Left hindlimb (tissue), 1 donor: ENCODE measurements at regions not wholly inside any gene's neighbourhood (a gene's known extent, or its start where the extent isn't known, plus 50 kb on each side); places are given as distances from the start of the nearest gene placed in this dataset.
"Not testable (repeated sequence)": the region's sequence is repeated elsewhere in the genome, so short reads cannot be mapped to it uniquely, and the experiment has no call there.

Experiments
- DNase-seq: peaks from one replicate; pipeline ENCODE4 v3.0.0-alpha.2; 2018

DNA sequence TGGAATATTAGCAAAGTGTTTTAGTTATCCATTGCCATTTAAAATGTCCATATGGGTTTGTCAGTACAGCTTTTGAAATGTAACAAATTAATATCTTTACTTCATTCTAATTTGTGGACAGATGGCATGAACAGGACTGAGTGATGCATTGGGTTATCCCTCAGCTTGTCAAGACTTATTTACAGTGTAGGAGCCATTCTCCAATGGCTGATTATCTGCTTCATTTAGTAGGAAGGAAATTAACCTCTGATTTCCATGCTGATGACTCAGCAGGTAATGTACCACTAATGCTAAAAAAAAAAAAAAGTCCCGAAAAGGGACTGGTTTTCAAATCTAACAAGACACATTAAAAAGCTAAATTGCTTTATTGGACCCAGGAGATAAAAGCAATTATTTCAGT, 1149.0 kb upstream of the USP15 start:
- DNase-seq = no peak

DNA sequence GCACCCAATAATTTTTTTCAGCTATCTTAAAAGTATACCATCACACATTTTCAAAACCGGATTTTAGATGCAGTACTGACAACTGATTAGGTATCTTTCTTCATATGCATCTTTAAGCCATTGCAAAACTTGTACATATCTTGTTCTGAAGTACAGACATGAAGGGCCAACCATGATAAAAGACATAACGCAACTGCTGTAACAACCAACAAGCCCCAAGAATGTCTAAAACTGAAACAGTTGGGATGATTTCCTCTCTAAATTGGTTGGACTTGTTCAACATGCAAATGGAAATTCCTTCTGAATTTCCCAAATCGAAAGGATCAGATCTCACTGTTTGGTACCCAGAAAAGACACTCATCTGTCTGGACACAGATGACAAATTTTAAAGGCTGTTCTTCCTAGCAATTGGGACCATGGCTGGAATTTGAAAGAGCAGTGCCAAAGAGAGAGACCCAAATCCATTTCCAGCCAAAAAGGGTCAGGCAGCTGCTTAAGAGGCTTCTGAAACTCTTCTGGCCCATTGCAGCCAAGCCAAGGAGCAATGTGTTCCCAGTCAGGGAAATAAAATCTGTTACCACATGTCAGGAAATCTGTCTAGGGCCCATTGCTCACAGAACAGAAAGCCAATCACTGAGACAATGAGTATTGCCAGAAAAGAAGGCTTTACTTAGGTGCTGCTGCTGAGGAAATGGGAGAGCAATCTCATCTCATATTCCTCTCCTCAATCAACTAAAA, 1122.4 kb upstream of the USP15 start:
- DNase-seq = no peak

DNA sequence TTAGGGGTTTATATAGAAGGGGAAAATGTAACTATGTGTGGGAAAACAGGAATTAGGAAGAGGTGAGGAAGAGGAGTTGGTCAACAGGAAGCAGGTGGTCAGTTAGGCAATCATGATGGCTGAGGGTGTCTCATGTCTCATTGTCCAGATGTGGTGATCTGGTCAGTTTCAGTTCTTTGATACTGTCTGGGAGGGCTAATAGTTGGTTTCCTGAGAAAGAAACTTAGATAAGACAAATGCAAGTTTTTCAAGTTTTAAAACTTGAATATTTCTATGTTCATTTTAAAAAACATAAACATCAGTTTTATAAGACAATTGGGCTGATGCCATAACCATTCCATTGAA, 1121.8 kb upstream of the USP15 start:
- no peak for DNase-seq

DNA sequence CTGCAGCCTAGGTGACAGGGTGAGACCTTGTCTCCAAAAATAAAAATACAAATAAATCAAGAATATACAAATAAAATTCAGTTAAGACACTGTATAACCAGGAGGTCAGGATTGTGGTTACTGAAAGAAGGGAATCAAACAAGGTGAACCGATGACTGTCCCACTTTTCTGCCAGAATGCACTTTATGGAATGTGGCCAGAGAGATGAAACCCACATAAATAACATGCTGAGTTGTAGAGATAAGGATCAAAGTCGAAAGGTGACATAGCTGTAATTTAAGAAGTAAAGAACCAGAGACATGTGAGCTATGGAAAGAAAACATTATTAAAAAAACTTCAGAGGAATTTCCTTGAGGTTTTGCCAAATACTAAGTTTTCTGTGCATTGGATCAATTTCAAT, 1098.2 kb upstream of the USP15 start:
- no peak for DNase-seq

DNA sequence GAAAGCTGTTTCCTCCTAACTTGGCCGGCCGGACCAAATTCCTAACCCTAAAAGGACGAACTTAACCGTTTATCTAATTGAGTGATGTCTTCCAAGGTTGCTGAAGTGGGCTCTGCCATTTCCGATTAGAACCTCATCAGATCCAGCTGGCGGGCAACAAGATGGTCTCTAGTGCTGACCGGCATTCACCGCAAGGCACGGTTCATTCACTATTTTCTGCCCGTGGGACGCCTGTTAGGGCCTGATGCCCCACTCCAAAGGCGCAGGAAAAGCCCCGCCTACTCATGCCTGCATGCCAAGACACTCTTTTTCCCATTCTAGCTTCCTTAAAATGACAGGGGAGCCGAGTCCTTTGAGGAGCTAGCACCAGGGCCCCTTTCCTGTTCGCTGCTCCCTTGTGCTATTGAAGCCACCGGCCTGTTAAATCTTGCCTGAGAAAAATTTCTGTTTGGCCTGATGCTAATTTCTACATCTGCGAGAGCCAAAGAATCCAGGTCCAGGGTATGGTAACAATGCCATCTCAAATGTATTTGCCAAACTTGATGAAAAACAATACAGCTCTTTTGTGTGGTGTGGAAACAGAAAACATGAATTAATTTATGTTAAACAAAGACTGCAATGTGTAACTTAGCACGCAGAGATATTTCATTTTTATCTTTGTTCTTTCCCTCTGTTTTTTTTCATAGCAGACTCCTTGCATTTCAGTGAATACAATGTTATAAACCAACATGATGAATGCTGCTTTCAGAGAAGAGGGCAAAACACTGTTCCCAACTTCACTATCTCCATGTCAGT, 1071.2 kb upstream of the USP15 start:
- DNase-seq = no peak

DNA sequence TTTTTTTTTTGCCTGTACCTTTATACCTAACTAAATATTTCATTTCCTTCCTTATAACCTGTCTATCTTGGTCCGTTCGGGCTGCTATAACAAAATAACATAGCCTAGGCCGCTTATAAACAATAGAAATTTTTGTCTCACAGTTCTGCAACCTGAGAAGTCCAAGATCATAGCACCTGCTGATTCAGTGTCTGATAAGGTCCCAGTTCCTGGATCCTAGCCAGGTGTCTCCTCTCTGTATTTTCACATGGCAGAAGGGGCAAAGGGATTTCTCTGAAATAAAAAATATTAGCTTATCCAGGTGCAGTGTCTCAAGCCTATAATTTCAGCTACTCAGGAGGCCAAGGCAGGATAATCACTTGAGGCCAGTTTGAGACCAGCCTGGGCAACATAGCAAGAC, 1046.6 kb upstream of the USP15 start:
- no peak for DNase-seq

DNA sequence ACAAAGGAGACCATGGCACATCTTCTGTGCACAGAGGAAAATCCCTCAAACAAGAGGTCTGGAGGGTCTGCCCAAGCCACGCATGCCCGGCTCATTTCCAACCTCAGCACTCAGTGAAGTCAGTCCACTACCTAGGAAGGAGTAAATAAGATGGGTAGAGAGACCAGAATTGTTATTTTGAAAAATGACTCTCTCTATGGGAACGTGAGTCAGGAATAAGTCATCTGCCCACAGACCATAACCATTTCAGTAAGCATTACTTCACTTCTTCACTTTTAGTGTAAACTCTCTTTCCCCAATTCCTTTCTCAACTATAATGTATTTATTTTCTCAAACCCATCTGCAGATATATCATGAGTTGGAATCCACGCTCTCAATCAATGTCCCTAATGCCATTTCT, 1039.9 kb upstream of the USP15 start:
- no peak for DNase-seq

DNA sequence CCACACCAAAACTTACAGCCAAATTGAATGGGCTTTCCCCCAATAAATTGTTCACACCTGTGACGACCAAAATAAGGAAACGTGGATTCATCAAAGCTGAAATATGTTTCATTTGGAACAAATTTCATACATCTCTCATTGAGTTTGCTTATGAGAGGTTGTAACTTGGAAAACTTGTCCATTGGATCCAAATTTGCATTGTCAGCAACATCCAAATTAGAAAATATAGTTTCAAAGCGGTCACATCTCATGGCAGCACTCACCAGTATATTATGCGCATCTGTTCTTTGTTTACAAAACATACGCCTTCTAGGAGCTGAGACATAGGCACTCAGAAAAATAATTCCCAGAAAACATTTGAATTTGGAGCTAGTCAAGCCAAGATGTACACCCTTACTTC, 1028.2 kb upstream of the USP15 start:
- no peak for DNase-seq

DNA sequence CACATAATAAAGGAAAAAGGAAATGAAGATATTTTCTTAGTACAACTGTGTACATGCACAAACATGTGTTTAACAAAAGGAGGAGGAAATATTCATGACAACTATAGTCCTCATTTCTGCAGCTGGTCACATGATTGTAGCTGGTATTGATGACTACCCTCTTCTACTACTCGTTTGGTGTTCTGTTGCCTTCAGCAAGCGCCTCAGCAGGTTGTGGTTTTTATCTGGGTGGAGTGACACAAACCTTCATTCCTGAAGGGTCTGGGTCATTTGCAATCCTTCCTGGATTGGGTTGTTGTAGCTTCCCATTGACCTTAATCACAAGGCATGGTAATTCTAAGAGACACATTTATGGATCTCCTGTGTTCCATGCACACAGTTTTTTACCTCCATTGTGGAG, 1009.9 kb upstream of the USP15 start:
- DNase-seq = no peak

DNA sequence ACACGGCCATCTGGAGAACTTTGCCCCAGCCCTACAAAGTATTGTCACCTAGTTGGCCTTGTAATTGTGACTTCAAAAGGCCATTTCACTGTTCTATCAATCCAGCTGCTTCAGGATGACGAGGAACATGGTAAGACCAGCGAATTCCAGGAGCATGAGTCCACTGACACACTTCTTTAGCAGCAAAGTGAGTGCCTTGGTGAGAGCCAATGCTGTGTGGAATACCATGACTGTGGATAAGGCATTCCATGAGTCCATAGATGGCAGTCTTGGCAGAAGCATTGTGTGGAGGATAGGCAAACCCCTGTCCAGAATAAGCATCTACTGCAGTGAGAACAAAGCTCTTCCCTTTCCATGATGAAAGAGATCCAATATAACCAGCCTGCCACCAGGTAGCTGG, 1009.1 kb upstream of the USP15 start:
- DNase-seq = no peak

DNA sequence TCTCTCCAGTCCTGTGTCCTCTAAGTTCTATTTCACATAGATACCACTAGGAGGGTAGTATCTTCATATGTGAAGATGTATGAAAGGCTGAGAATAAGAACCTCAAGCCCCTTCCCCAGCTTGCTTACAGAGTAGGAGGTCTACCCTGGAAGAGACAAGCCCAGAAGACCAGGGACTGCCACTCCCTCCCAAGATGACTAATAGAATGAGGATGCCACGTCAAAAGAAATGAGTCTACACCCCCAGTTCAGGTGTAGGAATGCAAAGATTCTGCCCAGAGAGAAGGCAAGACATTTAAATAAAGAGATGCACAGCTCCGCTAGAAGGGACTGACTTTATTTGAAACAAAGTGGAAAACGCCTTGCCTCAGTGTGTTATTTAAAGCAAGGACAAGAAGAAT, 1006.0 kb upstream of the USP15 start:
- no peak for DNase-seq

DNA sequence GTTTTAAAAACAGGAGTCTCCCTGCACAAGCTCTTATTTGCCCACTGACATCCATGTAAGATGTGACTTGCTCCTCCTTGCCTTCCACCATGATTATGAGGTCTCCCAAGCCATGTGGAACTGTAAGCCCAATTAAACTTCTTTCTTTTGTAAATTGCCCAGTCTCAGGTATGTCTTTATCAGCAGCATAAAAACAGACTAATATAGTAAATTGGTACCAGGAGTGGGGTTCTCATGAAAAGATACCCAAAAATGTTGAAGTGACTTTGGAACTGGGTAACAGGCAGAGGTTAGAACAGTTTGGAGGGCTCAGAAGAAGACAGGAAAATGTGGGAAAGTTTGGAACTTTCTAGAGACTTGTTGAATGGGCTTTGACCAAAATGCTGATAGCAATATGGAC, 995.9 kb upstream of the USP15 start:
- not testable (repeated sequence) for DNase-seq

DNA sequence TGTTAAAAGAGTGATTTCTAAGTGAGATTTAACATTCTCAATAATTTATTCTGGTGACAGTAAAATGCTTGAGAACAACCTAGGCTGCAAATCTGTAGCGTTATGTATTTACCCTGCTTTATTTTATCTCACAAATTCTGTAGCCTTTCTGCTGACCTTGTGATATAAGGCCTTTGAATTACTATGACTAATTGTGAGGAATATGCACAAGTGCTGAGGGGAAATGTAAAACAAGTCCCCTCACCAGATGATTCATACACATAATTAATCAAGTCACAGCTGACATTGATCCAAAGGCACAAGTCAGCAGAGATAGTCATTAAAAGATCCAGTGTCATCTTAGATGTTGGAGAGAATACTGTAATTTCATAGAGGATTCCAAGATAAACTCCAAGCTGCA, 992.7 kb upstream of the USP15 start:
- no peak for DNase-seq

DNA sequence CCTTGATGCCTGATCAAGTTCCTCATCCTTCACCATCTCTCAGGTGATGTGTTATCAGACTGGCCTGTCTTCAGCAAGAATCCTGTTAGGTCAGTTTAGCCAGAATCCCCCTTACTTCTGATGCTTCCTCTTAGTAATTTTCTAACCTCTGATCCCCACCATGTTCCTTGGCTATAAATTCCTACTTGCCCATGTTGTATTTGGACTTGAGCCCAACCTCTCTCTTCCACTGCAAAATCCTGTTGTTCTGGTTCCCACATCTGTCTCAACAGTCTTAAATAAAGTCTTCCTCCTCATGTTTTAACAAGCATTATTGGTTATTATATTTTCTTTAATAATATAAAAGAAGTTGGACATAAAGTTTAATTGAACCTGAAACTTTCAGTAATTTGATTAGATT, 987.8 kb upstream of the USP15 start:
- no peak for DNase-seq

DNA sequence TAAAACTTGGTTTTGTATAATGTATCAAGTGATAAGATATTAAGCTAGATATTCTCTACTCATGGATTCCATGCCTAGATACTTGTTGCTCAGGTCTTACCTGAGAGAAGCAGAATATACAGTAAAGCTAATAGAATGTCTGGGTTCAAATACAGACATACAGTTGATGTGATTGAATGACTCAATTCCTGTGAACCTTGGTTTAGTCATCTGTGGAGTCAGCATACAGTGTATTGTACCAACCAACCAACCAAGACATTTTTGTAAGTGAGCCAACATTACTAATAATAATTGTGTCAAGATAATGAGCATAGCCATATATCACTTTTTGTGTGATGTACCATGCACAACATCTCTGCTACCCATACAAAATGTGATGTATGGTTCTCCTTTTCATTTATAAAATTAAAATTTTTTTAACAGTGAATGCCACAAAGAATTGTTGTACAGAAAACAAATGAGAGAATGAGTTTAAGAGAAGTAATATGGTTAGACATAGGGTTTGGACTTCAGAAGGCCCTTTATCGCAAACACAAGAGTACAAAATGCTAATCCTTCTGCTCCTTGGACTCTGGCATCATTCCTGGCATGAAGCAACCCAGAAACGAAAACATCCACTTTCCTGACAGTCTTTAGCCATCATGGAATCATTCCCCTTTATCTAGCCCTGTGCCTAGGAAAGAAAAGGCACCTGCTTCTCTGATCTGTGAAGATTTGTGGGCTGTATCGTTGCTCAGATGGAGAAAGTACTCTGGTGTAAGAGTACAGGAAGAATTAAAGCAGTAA, 977.2 kb upstream of the USP15 start:
- no peak for DNase-seq

DNA sequence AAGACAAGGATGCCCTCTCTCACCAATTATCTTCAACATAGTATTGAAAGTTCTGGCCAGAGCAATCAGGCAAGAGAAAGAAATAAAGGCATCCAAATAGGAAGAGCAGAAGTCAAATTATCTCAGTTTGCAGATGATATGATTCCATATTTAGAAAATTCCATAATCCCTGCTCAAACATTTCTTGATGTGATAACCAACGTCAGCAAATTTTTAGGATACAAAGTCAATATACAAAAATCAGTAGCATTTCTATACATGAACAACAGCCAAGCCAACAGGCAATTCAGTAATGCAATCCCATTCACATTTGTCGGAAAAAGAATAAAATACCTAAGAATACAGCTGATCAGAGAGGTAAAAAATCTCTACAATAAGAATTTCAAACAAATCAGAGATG, 969.7 kb upstream of the USP15 start:
- no peak for DNase-seq

DNA sequence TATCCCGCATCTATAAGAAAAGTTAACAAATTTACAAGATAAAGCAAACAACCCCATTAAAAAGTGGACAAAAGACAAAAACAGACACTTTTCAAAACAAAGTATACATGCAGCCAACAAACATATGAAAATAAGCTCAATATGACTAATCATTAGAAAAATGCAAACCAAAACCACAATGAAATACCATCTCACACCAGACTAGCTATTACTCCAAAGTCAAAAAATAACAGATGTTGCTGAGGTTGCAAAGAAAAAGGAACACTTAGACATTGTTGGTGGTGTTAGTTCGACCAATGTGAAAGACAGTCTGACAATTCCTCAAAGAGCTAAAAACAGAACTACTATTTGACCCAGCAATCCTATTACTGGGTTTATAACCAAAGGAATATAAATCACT, 968.6 kb upstream of the USP15 start:
- DNase-seq = no peak

DNA sequence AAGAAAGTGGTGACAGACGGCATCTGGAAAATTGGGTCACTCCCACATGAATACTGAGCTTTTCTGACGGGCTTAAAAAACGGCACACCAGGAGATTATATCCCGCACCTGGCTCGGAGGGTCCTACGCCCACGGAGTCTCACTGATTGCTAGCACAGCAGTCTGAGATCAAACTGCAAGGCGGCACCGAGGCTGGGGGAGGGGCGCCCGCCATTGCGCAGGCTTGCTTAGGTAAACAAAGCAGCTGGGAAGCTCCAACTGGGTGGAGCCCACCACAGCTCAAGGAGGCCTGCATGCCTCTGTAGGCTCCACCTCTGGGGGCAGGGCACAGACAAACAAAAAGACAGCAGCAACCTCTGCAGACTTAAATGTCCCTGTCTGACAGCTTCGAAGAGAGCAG, 966.2 kb upstream of the USP15 start:
- not testable (repeated sequence) for DNase-seq

DNA sequence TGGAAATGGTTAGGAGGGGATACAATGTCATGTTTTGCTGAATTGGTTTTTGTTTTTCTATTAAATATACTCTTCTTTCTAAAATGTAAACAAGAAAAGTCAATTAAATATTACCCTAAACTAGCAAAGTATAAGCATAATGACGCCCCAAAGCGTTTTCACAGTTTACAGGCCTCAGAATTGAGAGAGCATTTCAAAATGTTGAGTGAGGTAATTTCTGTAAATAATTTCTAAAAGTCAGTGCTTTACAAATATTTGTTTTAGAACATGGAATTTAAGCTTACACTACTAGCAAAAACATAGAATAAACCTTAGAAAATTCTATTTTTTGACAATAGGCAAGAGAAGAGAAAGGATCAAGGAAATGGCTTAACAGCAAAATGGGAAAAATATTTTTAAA, 958.4 kb upstream of the USP15 start:
- DNase-seq = no peak

DNA sequence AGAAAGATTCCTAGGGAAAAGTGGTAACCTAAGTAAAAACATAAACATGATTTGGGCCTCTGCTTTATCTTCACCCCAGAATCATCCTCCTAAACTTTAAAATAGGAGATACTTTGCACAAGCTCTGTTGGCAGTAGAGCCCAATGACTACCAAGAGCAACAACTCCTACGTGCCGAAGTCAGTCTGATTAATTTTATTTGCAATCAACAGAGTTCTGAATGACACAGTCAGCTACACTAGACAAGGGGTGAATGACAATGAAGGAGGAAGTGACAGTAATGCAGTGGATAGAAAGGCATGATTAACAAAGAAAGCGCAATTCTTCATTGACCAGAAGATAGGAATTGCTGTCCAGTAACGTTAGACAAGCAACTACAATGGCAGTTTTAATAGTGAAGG, 957.9 kb upstream of the USP15 start:
- no peak for DNase-seq

DNA sequence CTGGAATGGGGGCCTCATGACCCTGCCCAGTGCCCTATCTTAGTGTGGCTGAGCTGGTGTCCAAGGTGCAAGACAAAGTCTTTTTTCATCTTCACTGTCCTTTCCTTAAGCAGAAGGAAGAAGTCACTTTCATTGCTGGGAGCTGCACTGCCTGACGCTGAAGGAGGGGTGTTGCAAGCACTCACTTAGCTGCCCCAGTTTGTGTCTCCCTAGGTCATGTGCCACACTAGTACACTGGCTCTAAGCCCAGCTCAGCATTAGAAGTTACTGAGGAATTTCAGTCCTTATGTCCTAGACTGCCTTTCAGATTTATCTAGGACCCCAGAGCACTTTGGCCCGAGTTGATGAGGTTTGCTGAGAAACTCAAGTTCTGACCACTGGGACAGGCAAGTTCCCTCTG, 952.0 kb upstream of the USP15 start:
- no peak for DNase-seq

DNA sequence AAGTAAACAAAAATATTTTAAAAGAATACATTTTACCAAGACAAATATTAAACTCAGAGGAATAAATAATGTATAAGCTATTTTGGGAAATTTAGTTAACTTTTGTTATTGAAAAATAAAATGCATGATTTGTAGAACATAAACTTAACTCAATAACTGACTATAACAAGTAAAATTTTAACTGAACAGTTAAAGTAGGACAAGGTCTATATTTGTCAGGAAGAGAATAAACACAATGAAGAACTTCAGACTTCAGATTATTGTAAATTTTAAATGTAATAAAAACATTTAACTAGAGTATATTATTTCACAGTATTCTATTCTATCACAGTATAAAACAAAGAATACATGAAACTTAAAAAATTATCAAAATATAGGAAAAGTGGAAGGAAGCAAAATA, 948.8 kb upstream of the USP15 start:
- DNase-seq = no peak

DNA sequence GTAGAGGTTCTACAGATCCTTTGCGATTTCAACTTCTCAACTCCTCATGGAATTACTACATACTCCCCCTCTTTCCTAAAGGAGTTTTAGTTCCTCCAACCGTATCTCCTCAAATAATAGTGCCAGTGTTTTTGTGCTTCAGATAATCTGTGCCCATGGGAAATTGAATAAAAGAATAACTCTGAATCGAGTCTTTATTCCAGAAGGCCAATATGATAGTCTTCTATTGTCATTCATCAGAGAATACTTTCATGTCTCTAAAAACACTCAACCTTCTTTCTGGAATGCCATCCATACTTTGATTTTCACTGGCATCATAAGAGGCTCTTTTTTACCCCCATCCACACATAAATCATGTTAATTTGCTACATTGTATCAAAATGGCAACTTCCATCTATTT, 911.3 kb upstream of the USP15 start:
- no peak for DNase-seq

DNA sequence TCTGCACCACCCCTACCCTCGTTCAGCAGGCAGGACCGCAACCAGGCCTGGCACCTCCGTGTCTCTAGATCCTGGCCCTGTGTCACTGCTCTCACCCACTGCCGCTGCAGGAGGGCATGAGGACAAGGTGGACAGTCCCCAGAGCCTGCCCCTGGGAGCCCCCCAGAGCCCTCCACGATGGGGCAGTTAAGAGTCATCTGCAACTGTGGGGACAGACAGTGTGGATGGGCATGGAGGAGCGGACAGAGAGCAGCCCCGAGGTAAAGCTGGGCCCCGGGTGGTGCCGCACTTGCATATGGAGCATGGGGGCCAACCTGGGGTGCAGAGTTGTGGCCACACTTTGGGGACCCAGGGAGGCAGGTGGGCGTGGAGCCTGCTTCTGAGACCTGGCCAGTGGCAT, 905.1 kb upstream of the USP15 start:
- no peak for DNase-seq
